ENCODE measurements at regions not wholly inside any gene's neighbourhood (a gene's known extent, or its start where the extent isn't known, plus 50 kb on each side); places are given as distances from the start of the nearest gene placed in this dataset.

DNA sequence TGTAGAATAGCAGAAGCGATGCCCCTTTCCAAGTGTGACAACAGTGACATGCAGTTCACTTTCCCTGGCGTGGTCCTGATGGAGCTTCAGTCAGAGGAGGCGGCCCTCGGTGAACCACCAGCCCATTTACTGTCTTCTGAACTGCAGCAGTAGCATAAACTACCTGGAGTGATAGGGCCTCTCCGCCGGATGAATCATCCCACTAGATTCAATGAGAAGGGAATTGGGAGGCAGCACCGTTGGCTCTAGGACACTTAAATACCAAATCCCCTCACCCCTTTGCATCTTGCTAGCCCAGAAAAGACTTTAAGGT lies 112.8 kb upstream of the GPR12 start:
- Histone ChIP-seq H4K91ac (ENCODE audit: low read length) (no peak overlapping the region), H3K9me3 (ENCODE audit: control insufficient read depth, low read length) (peaks cover 7% of the 10 kb centered on the region), H3K23ac (ENCODE audit: low read length in 2 of 2) (no peak overlapping the region), H2BK5ac (ENCODE audit: low read depth, low read length, poor library complexity, severe bottlenecking) (no peak overlapping the region), H3K18ac (ENCODE audit: low read depth in 1 of 2, low read length in 2 of 2) (no peak overlapping the region), H3K36me3 (ENCODE audit: control insufficient read depth in 1 of 2, insufficient read depth in 2 of 2, low read depth in 1 of 2, low read length in 2 of 2) (no peaks in the 10 kb centered on the region), H2AFZ (ENCODE audit: low read depth, low read length) (no peak overlapping the region), H3K4me1 (ENCODE audit: control insufficient read depth, insufficient read depth, low read depth, low read length) (no peaks in the 10 kb centered on the region), H3K14ac (ENCODE audit: low read length in 2 of 2) (no peak overlapping the region), H3K9ac (ENCODE audit: low read length) (no peak overlapping the region), H4K8ac (ENCODE audit: low read length) (no peak overlapping the region), H2BK120ac (ENCODE audit: low read depth, low read length) (no peak overlapping the region), H2AK5ac (ENCODE audit: low read length, severe bottlenecking) (no peak overlapping the region), H2BK15ac (ENCODE audit: low read depth, poor library complexity, severe bottlenecking) (no peak overlapping the region), H3K27me3 (ENCODE audit: control insufficient read depth in 1 of 2, insufficient read depth in 1 of 2, low read length in 2 of 2) (peaks cover 0 to 39% of the 10 kb centered on the region in 2 experiments), H3K4me2 (ENCODE audit: low read length, poor library complexity, severe bottlenecking) (no peak overlapping the region), H3K4ac (ENCODE audit: low read depth in 1 of 2, low read length in 2 of 2) (no peak overlapping the region), H3K79me1 (replicated peaks; ENCODE audit: low read length, poor library complexity, severe bottlenecking) (no peaks in the 10 kb centered on the region), H3K27ac (ENCODE audit: low read length, poor library complexity, severe bottlenecking) (no peak overlapping the region), H2BK12ac (ENCODE audit: low read length in 2 of 2) (no peak overlapping the region), H3K4me3 (ENCODE audit: insufficient read depth in 1 of 2, low read depth in 1 of 2, low read length in 2 of 2) (no peak overlapping the region)
- DNase-seq, result no peak
- 82% methylated on average over 4 of the region's 7 CpGs for WGBS

DNA sequence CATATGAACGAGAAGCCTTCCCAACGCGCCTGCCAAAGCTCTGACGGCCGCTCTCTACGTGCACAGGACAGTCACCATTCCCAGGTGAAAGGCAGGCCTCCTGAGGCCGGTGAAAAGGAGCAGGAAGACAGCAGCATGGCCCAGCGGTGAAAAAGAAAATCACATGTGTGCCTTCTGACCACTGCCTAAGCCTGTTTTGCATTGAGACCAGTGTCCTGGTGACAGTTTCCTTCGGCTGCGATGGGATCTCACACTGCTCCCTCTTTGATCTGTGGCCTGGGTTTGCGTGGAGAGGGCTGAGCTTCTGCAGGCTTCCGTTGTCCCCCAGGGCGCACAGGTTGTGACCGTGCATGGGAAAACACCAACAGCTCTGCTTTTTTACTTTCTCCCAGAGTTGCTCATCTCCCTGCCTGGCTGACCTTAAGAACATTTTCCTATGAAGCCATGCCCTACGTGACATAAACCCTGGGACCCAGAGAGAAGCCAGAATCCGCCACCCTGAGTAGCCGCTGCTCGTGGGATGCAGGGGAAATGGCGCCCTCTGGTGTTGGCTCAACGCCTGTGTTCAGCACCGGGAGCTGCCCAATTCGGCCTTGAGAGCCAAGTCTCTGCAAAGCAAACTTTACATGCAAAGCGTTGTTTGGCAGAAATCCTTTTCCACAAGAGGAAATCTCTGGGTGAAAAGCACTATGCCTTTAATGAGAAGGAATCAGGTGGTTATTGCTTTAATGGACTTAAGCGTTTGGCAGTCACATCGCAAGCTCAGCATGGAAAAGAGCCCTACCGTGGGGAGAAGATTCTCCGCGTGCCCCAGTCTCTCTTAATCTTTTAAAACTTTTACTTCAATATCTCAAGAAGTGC lies 112.2 kb upstream of the GPR12 start:
- Histone ChIP-seq H3K9ac (ENCODE audit: low read length) (no peak overlapping the region), H3K4me3 (ENCODE audit: insufficient read depth in 1 of 2, low read depth in 1 of 2, low read length in 2 of 2) (no peak overlapping the region), H3K4me2 (ENCODE audit: low read length, poor library complexity, severe bottlenecking) (no peak overlapping the region), H3K4me1 (ENCODE audit: control insufficient read depth, insufficient read depth, low read depth, low read length) (no peaks in the 10 kb centered on the region), H3K18ac (ENCODE audit: low read depth in 1 of 2, low read length in 2 of 2) (no peak overlapping the region), H2BK120ac (ENCODE audit: low read depth, low read length) (no peak overlapping the region), H2BK12ac (ENCODE audit: low read length in 2 of 2) (no peak overlapping the region), H4K91ac (ENCODE audit: low read length) (no peak overlapping the region), H2AFZ (ENCODE audit: low read depth, low read length) (no peak overlapping the region), H3K27ac (ENCODE audit: low read length, poor library complexity, severe bottlenecking) (no peak overlapping the region), H4K8ac (ENCODE audit: low read length) (no peak overlapping the region), H3K4ac (ENCODE audit: low read depth in 1 of 2, low read length in 2 of 2) (no peak overlapping the region), H2AK5ac (ENCODE audit: low read length, severe bottlenecking) (no peak overlapping the region), H2BK15ac (ENCODE audit: low read depth, poor library complexity, severe bottlenecking) (no peak overlapping the region), H3K27me3 (ENCODE audit: control insufficient read depth in 1 of 2, insufficient read depth in 1 of 2, low read length in 2 of 2) (peaks cover 0 to 38% of the 10 kb centered on the region in 2 experiments), H2BK5ac (ENCODE audit: low read depth, low read length, poor library complexity, severe bottlenecking) (no peak overlapping the region), H3K36me3 (ENCODE audit: control insufficient read depth in 1 of 2, insufficient read depth in 2 of 2, low read depth in 1 of 2, low read length in 2 of 2) (no peaks in the 10 kb centered on the region), H3K14ac (ENCODE audit: low read length in 2 of 2) (peak overlapping the region in 1 of 2 experiments; percentile 48), H3K79me1 (replicated peaks; ENCODE audit: low read length, poor library complexity, severe bottlenecking) (no peaks in the 10 kb centered on the region), H3K23ac (ENCODE audit: low read length in 2 of 2) (no peak overlapping the region), H3K9me3 (ENCODE audit: control insufficient read depth, low read length) (peaks cover 3% of the 10 kb centered on the region)
- WGBS, result 63% methylated on average over 28 of the region's 28 CpGs
- peak; percentile 9 for DNase-seq

DNA sequence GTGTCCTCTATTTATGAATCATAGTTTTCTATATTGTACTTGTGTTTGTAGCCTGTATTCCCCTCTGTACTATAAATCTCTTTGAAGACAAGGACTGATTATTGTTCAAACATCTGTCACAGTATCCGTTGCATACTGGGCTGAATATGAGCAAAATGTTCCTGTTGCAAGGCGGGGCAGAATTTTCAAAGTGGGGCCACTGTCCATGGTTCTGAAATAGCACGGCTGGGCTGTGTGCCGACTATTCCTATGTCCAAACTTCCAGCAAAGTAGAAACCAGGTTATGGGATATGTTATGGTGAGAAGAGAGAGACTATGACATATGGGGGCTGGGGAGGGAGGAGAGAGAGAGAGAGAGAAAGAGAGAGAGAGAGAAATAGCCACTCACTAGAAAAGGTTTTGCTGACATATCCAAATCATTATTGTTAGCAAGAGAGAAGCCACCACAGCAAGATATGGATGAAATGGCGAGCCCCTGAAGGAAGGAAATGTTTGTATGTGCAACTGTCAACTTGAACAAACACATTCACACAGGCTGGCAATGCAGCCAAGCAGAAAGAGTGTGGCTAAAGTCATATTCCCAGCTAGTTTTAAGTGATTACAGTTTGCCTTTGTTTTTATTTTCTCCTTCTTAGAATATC lies 107.0 kb upstream of the GPR12 start:
- Histone ChIP-seq H3K4me2 (ENCODE audit: low read length, poor library complexity, severe bottlenecking) (no peak overlapping the region), H4K91ac (ENCODE audit: low read length) (no peak overlapping the region), H3K18ac (ENCODE audit: low read depth in 1 of 2, low read length in 2 of 2) (no peak overlapping the region), H4K8ac (ENCODE audit: low read length) (no peak overlapping the region), H3K4ac (ENCODE audit: low read depth in 1 of 2, low read length in 2 of 2) (no peak overlapping the region), H3K36me3 (ENCODE audit: control insufficient read depth in 1 of 2, insufficient read depth in 2 of 2, low read depth in 1 of 2, low read length in 2 of 2) (no peaks in the 10 kb centered on the region), H3K4me3 (ENCODE audit: insufficient read depth in 1 of 2, low read depth in 1 of 2, low read length in 2 of 2) (no peak overlapping the region), H3K9me3 (ENCODE audit: control insufficient read depth, low read length) (no peaks in the 10 kb centered on the region), H3K14ac (ENCODE audit: low read length in 2 of 2) (no peak overlapping the region), H3K23ac (ENCODE audit: low read length in 2 of 2) (no peak overlapping the region), H3K27me3 (ENCODE audit: control insufficient read depth in 1 of 2, insufficient read depth in 1 of 2, low read length in 2 of 2) (peaks cover 0 to 24% of the 10 kb centered on the region in 2 experiments), H2BK5ac (ENCODE audit: low read depth, low read length, poor library complexity, severe bottlenecking) (no peak overlapping the region), H2BK120ac (ENCODE audit: low read depth, low read length) (no peak overlapping the region), H2AK5ac (ENCODE audit: low read length, severe bottlenecking) (no peak overlapping the region), H3K4me1 (ENCODE audit: control insufficient read depth, insufficient read depth, low read depth, low read length) (no peaks in the 10 kb centered on the region), H3K79me1 (replicated peaks; ENCODE audit: low read length, poor library complexity, severe bottlenecking) (no peaks in the 10 kb centered on the region), H3K9ac (ENCODE audit: low read length) (no peak overlapping the region), H3K27ac (ENCODE audit: low read length, poor library complexity, severe bottlenecking) (no peak overlapping the region), H2BK12ac (ENCODE audit: low read length in 2 of 2) (no peak overlapping the region), H2BK15ac (ENCODE audit: low read depth, poor library complexity, severe bottlenecking) (no peak overlapping the region), H2AFZ (ENCODE audit: low read depth, low read length) (no peak overlapping the region)
- peak; percentile 32 for DNase-seq
- WGBS, result 13% methylated on average over 5 of the region's 5 CpGs

DNA sequence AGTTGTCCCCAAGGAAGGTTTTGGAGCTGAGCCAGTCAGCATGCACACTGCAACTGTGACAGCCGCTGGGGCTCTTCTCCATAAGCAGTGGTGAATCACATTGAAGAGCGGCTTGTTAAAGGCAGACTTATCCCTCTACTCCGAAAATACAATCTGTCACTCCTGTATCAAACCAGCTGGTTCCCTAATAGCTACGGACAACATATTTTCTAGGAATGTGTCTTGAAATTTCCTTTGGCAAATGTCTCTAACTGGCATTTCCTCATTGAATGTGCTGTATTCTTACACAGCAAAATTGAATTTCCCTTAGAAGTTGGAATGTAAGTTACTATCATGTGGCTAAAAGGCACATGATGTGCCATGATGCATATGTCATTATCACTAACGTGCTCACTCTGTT lies 104.0 kb upstream of the GPR12 start:
- no peaks in the 10 kb centered on the region for H3K36me3 ChIP-seq (ENCODE audit: control insufficient read depth in 1 of 2, insufficient read depth in 2 of 2, low read depth in 1 of 2, low read length in 2 of 2)
- H3K27ac ChIP-seq (ENCODE audit: low read length, poor library complexity, severe bottlenecking), result no peak overlapping the region
- H3K27me3 ChIP-seq (ENCODE audit: control insufficient read depth in 1 of 2, insufficient read depth in 1 of 2, low read length in 2 of 2), result peaks cover 0 to 9% of the 10 kb centered on the region in 2 experiments
- H4K8ac ChIP-seq (ENCODE audit: low read length), result no peak overlapping the region
- DNase-seq, result no peak
- no peak overlapping the region for H2AFZ ChIP-seq (ENCODE audit: low read depth, low read length)
- H4K91ac ChIP-seq (ENCODE audit: low read length), result no peak overlapping the region
- H2BK15ac ChIP-seq (ENCODE audit: low read depth, poor library complexity, severe bottlenecking), result peak overlapping the region; percentile 5
- no peak overlapping the region for H3K4me2 ChIP-seq (ENCODE audit: low read length, poor library complexity, severe bottlenecking)
- H2BK5ac ChIP-seq (ENCODE audit: low read depth, low read length, poor library complexity, severe bottlenecking), result no peak overlapping the region
- H3K4ac ChIP-seq (ENCODE audit: low read depth in 1 of 2, low read length in 2 of 2), result no peak overlapping the region
- no peak overlapping the region for H3K23ac ChIP-seq (ENCODE audit: low read length in 2 of 2)
- no peak overlapping the region for H2BK120ac ChIP-seq (ENCODE audit: low read depth, low read length)
- whole genome bisulfite sequencing, result 84% methylated on average over 5 of the region's 5 CpGs
- no peaks in the 10 kb centered on the region for H3K9me3 ChIP-seq (ENCODE audit: control insufficient read depth, low read length)
- no peak overlapping the region for H3K14ac ChIP-seq (ENCODE audit: low read length in 2 of 2)
- H2BK12ac ChIP-seq (ENCODE audit: low read length in 2 of 2), result no peak overlapping the region
- H3K9ac ChIP-seq (ENCODE audit: low read length), result no peak overlapping the region
- H3K4me1 ChIP-seq (ENCODE audit: control insufficient read depth, insufficient read depth, low read depth, low read length), result no peaks in the 10 kb centered on the region
- no peak overlapping the region for H3K18ac ChIP-seq (ENCODE audit: low read depth in 1 of 2, low read length in 2 of 2)
- no peak overlapping the region for H3K4me3 ChIP-seq (ENCODE audit: insufficient read depth in 1 of 2, low read depth in 1 of 2, low read length in 2 of 2)
- H2AK5ac ChIP-seq (ENCODE audit: low read length, severe bottlenecking), result no peak overlapping the region
- H3K79me1 ChIP-seq (replicated peaks; ENCODE audit: low read length, poor library complexity, severe bottlenecking), result no peaks in the 10 kb centered on the region
